GM21619 (cell line): ENCODE measurements at regions not wholly inside any gene's neighbourhood (a gene's known extent, or its start where the extent isn't known, plus 50 kb on each side); places are given as distances from the start of the nearest gene placed in this dataset.

Experiments used
- ATAC-seq: cut with Tn5 transposase; IDR thresholded peaks from one replicate; pipeline ENCODE4 v1.9.1; 2021; ENCODE audit not compliant: unreplicated experiment

- ATAC-seq: no peak
Measured at GRCh38 chr2:7950035-7950612, 731.7 kb upstream of the ID2 start.

GRCh38 chr2:7951001-7951400 is 730.9 kb upstream of the ID2 start:
- ATAC-seq: no peak

DNA sequence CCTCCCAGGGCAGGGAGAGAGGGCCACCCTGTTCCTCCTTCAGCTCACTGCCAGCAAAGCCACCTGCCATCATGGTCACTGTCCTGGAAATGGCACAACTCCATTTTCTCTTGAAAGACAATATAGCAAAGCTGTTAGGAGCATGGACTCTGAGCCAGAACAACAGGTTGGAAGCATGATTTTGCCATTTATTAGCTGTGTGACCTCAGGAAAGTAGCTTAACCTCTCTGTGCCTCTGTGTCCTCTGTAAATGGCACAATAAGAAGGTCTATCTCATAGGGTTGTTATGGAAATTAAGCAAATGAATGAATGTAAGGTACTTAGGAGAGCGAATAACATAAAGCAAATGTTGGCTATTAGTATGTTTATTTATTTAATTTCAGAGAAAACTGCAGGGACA is 730.4 kb upstream of the ID2 start:
- no peak for ATAC-seq

- ATAC-seq: no peak
Measured at GRCh38 chr2:7952046-7952745, 729.7 kb upstream of the ID2 start.

DNA sequence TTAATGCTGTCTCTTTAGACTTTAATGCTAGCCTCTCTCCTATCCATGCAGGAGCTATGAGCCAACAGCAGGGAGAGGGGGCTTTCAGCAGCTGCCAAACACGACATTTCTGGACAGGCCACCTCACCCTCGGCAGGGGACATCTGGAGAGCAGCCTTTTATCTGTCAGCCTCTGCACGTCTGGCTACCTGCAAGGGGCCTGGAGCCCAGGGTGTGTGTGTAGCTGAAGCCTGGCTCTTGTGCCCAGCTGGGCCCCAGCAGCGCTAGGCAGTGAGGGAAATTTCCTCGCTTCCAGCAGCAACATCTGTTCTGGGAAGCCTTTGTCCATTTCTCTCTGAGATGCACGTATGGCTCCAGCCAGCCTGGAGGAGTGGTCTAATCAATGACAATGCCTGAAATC is 728.7 kb upstream of the ID2 start:
- no peak for ATAC-seq

GRCh38 chr2:7954234-7954633 is 727.6 kb upstream of the ID2 start:
- no peak for ATAC-seq

DNA sequence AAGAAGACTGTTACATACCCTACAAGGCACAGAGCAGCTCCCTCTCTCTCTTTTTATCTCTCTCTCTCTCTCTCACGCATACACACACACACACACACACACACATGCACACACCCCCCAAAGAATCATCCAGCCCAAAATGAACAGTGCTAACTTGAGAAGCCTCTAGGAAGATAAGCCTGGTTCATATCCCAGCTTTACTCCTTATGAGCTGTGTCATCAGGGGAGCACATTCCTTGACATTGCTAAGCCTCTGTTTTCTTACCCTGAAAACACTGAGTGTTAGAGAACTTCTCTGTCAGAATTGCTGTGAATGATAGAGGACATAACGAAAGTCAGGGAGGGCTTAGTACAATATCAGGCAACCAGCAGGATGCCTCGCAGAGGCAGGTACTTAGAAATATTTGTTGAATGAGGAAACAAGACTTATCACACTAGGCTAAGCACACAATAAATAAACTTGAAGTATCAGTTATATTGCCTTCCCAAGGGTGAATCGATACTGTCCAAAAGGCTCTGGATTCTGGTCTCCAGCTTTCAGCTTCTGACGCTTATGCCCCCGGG is 725.6 kb upstream of the ID2 start:
- no peak for ATAC-seq

DNA sequence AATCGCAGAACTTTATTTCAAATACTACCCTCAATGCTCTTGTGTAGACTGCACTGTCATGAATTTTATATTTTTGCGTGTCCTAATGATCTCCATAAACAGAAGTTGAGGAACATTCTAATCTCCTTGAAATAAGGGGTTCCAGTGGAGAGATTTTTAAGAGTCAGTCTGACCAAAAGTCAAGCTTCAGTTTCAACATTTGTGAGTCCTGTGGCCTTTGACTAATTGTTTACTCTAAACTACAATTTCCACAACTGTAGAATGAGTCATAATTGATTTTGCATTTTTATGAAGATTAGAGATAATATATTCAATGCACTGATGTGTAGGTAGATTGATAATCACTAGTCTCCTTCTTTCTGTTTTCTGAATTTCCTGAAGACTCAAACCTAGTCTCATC is 720.3 kb upstream of the ID2 start:
- no peak for ATAC-seq

DNA sequence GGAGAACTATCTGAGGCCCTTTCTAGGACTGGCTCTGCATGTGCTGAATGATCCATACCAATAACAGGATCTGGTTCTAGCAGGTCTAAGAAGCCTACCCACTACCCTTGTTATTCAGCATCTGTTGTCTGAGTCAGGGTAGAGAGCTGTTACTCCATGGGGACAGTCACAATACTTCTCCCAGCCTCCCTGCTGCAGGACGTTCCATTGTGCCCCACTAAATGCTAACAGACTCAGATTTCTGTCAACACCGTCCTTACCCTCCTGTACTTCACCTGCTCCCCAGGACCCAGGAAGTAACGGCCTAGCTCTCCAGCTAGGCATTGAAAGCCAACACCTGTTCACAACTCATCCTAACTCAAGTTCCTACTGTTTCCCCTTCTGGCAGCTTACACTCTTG is 719.7 kb upstream of the ID2 start:
- ATAC-seq: no peak

GRCh38 chr2:7963787-7964186 is 718.1 kb upstream of the ID2 start:
- no peak for ATAC-seq

- ATAC-seq: no peak
Measured at GRCh38 chr2:7966032-7966431, 715.8 kb upstream of the ID2 start.

DNA sequence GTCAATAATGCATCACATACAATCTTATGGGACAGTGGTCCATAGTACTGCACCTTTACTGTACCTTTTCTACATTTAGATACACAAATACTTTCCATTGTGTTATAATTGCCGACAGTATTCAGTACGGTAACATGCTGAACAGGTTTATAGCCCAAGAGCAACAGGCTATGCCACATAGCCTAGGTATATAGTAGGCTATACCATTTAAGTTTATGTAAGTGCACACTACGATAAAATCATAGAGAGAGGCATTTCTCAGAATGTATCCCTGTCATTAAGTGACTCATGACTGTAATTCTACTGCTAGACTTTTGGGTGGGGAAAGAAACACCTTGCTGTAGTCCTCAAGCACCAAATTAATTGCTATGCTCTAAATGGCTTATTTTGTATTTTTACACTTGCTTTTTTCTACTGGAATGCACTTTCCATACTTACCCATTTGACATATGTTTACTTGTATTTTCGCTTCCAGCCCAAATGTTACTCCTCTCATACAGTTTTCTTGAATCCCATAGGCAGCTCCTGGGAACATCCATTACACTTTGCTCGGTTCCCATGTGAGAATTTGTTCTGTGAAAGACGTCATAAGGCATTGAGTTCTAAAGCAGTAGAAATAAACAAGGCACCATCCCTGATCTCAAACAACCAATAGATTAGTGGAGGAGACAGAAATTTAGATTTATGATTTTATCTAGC is 714.0 kb upstream of the ID2 start:
- no peak for ATAC-seq

DNA sequence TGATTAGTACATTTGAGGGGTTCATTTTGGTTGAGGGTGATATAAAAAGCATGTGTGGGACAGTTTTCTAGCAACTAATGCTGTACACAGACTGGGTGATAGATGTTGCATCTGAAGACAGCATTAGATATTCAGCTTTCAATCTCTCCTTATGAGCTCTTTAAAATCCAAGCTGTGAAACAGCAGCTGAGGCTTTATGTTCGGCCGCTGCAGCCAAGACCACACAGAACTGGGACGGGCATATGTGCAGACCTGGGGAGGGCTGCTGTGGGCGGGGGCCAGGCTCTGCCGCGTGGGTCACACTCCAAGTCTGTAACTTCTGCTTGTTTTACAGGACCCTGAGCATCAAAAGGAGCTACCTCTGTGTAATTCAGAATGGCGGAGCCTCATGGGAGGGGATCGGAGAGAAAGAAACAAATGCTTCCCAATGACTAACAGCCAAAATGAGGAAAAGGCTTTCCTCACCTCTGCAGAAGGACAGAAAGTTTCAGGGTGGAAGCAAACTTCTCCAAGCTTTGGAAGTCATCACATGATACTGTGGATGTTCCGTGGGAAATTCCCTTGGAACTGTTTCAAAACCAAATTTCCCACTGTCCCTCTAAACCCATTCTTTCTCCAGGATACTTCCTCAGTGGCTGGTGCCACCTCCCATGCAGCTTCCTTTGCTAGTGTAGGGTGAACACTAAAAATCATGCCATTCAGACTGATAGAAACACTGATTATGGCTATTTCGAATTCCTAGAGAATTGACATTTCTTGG is 711.9 kb upstream of the ID2 start:
- ATAC-seq: no peak

GRCh38 chr2:7971248-7971647 is 710.6 kb upstream of the ID2 start:
- no peak for ATAC-seq

DNA sequence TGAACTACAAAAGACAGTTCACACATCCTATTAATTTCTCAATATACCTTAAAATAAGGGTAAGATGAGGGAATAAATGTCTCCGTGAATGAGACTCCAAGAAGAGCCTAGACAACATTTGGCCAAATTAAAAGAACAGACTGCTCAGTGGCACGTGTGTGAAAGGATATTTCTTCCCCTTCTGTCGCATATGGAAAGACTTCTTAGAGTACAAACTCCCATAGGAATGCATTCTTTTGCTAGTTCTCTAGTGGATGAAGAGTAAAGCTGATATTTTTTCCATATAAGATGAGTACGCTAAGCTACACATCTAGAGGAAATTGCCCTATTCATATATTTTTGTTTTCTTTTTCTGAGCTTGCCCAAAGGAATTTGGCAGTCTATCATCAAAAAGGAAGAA is 710.0 kb upstream of the ID2 start:
- no peak for ATAC-seq

GRCh38 chr2:7972670-7973069 is 709.2 kb upstream of the ID2 start:
- ATAC-seq: no peak

- ATAC-seq: no peak
Measured at GRCh38 chr2:7973801-7974480, 707.9 kb upstream of the ID2 start.

GRCh38 chr2:7974936-7975335 is 706.9 kb upstream of the ID2 start:
- no peak for ATAC-seq

GRCh38 chr2:7976206-7976605 is 705.6 kb upstream of the ID2 start:
- no peak for ATAC-seq

DNA sequence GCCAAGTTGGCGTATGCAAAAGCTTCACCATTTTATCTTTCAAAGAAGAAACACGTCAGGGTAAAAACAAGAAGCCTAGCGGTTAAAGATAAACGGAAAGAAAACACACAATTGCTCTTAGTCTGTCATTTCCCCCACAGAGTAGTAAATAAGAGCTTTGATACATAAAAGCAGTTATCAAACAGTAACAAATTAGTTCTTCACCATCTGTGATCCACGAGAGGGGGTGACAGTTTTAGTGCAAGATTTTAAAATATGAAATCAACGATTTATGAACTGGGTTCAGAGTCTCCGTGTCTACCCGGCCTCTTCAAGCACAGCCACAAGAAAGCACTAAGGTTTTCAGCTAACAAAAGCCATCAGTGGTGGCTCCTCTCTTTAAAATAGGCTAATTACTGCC is 703.9 kb upstream of the ID2 start:
- no peak for ATAC-seq

GRCh38 chr2:7982054-7982453 is 699.8 kb upstream of the ID2 start:
- no peak for ATAC-seq
